SKM-1 (cell line): ENCODE measurements at regions not wholly inside any gene's neighbourhood (a gene's known extent, or its start where the extent isn't known, plus 50 kb on each side); places are given as distances from the start of the nearest gene placed in this dataset.

Source experiments
- DNase-seq: peaks from one replicate; lab custom pipeline; 2025; ENCODE audit not compliant: unreplicated experiment; lab: John Stamatoyannopoulos, UW

DNA sequence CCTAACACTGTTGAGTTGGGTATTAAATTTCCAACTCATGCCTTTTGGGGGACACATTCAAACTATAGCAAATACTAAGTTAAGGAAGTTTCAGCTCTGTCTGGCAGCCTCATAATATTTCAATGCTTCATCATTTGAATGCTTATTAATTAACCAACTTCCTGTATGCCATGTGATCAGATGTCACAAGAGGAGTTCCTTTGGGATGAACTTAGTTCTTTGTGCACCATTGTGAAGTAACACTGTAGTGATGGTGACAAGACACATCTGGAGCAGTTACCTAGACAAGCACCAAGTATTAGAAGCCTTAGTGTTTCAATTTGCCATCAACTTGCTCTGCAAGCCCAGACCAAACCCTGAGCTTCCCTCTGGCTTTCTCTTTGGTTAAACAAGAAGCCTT, 90.7 kb upstream of the IL12B start:
- no peak for DNase-seq

- DNase-seq, result no peak
Measured at GRCh38 chr5:159422361-159422760, 92.1 kb upstream of the IL12B start.

DNA sequence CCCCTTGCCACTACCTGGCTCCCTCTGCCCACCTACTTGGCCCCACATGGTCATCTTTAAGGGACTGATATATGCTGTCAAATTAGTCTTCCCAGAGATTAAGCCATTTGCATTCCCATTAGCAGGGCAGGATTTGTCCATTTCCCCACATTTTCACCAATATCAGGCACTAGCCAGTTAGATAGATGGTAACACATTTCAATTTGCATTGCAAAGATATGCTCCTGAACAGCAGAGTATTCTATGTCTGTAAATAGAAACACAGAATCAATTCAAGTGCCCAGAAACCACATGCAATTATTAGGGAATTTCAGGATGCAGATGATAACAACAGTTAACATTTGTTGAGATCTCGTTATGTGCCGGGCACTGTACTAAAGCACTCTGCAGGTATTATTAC, 92.6 kb upstream of the IL12B start:
- DNase-seq, result no peak

GRCh38 chr5:159424123-159424522, 93.8 kb upstream of the IL12B start:
- no peak for DNase-seq

DNA sequence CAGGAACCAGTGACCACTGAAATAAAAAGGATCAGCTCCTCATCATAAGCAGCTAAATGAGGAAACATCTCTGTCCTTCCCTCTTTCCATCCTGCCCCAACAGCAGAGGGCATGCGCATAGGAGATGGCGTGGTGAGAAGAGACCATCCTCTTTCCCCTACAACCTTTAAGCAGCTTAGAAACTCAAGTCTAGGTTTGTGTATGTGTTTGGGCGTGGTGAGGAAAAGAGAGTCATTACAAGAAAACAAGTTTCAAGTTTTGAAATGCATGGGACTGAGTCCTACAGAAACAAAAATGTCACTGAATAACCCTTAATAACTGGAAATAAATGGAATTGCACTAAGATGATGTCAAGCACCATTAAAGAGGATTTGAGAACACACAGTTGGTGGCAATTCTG, 96.4 kb upstream of the IL12B start:
- DNase-seq, result no peak

- no peak for DNase-seq
Measured at GRCh38 chr5:159427180-159428012, 97.1 kb upstream of the IL12B start.

DNA sequence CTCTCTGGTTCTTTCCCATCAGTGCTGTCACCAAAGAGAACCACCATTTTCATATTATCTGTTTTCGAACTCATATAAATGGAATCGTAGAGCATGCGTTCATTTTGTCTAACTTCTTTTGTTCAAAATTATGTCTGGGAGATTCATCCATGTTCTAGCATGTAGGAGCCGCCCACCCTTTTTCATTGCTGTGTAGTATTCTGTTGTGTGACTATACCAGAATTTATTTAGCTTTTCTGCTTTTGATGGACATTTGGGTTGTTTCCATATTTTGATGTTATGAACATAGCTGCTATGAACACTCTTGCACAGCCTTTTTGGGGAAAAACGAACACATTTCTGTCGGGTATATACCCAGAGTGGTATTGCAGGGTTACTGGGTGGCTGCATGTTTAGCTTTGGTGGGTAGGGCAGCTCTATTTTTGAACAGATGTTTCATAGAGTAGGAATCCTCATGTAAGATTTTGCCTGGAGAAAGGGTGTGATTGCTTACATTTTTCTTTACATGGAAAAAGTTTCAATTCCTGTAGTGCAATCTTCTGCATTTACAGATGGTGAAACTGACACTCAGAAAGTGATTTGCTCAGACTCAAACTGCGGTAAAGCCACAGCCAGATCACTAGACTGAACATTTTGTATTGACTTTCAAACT, 100.2 kb upstream of the IL12B start:
- no peak for DNase-seq

DNA sequence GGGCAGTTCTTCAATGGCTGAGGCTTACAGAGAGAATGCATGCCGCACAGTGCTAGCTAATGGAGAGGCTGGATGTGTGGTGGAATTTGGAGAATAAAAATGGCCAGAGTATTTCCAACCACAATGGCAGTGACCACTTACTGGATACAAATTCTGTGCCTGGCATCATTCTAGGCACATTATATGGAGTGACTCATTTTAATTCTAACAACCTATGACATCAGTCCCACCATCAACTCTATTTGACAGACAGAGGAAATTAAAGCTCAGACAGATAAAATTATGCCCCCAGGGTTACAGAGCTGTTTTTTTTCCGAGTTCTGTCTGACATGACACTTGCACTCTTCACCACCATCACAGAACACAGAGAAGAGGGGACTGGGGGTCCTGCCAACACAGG, 105.6 kb upstream of the IL12B start:
- DNase-seq, result no peak

DNA sequence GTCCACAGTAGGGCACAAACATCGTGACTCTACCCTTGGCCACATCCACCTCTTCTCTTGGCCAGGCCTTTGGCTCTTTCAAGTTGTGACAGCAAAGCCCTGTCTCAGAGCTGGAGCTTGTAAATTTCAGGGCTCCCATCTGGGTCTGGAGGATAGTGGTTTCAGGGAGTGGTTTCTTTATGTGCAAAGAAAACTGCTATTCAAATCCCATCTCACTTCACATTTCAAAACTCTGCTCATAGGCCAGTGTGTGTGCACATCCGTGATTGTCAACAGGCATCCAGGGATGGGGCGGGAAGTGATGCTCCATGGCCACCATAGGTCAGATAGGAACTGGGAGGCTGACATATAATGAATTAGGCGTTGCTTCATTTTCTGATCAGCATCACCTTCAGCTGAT, 107.8 kb upstream of the IL12B start:
- no peak for DNase-seq

DNA sequence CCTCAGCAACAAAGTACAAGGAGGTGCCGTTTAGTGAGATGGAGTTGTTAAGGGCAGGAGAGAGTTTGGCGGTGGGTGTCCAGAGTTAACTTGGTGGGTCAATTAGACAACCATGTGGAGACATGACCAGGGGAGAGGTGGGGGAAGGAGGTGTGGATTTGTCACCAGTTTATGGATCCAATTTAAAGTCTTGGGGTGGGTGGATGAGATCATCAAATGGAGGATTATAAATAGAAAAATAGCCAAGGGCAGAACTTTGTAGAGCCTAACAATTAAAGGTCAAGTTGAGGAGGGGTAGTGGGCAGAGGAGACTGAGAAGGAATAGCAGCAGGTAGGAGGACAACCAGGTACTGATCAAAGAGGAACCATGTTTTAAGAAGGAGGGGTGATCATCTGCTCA, 108.7 kb upstream of the IL12B start:
- DNase-seq, result no peak

GRCh38 chr5:159440235-159440634, 109.9 kb upstream of the IL12B start:
- DNase-seq, result no peak

DNA sequence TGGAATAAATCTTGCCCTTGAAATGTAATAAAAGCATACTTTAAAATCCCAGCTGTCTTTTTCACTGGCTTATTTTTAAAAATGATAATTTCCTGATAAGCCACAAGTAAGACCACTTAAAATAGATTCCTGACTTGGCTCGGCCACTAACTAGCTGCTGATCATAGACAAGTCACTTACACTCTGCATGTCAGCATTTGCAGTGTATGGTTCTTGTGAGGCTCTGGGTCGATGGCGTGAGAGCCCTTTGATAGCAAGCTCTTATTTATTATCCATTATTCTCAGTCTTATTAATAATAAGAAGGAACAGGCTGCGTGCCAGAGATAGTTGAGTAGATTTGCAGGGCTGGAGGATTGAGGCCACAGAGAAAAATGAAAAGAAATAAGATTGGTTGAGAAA, 110.7 kb upstream of the IL12B start:
- no peak for DNase-seq

GRCh38 chr5:159441441-159441840, 111.2 kb upstream of the IL12B start:
- no peak for DNase-seq

DNA sequence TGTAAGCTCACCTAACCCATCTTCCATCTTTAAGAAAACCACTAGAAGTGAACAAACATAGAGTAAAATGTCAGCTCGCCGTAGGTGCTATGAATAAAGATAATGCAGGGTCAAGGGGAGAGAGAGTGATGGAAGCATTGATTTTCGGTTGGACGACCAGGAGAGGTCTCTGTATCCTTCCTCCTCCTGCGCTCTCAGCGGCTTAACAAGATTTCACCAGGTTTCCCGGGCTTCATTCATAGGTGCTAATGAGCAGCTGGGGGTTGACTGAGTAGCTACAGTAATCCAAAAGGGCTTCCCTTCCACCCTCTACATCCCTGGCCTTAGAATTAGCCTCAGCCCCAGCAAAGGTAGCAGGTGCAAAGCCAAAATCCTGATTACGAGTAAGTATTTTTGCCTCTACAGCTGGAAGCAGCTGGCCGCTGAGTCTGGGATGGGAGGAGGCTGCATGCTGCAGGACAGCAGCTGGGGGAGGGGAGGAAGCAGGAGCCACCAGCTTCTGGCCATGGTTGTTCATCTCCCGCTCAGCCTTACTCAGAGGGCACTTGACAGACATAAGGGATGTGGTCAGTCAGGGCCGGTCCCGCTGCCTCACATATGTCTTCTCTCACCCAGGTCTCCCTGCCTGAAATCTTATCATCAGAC, 112.0 kb upstream of the IL12B start:
- DNase-seq, result no peak

DNA sequence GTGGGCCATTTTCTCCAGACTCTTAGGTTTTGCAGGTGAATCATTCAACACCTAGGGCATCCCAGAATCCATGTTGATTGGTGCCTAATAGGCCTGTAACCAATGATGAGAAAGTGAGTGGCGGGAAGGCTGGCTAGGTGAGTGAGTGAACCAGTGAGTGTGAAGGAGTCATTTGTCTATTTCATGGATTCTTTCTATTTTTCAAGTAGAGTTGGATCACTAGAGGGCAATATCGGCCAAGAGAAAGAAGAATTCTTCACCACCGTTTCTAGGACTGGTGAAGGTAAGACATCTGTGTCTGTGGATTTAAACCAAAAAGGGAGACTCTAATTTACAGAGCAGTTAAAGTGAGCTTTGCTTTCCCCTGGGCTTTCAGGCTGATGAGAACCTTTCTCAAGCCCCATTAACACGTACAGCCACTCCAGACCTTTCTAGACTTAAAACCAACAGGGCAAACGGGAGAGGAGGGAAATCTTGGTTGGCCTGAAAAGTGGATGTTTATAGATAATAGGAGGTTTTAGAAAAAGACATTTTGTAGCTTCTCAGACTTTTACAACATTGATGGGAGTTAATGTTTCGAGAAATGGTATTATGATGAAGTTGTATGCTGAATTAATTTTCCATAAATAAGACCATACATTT, 114.3 kb upstream of the IL12B start:
- DNase-seq, result no peak

DNA sequence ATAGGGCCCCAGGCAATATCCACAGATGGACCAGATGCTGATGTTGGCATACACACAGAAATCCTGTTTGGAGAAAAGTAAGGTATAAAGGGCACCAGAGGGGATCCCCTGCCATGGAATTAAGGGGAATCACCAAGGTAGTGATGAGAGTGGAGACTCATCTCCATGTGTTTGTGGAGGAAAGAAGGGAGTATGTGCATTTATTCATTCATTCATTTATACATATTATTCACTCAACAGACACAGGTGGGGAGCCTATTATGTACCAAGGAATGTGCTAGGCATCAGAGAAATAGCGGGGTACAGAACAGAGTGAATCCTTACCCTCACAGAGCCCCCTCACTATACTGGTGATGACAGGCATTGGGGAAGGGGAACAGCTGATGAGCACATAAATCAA, 116.8 kb upstream of the IL12B start:
- no peak for DNase-seq

GRCh38 chr5:159448841-159449407, 118.6 kb upstream of the IL12B start:
- no peak for DNase-seq

- DNase-seq, result no peak
Measured at GRCh38 chr5:159449925-159450324, 119.6 kb upstream of the IL12B start.

DNA sequence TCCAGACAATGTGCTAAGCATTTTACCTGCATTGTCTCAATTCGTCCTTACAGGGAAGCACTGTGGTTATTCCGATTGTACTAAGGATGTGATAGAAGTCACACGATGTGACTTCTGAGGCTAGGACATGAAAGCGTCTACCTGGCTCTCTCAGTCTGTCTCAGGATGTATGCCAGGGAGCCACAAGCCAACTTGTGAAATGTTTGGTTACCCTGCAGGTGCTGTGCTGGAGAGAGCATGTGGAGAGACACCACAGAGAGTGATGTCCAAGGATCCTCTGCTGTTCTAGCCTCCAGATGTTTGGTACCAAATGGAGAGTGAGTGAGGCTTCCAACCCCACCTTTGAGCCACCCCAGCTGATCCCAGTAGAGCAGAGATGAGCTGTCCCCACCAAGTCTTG, 120.1 kb upstream of the IL12B start:
- no peak for DNase-seq

GRCh38 chr5:159451197-159452052, 121.1 kb upstream of the IL12B start:
- DNase-seq, result no peak
